ENCODE measurements at regions not wholly inside any gene's neighbourhood (a gene's known extent, or its start where the extent isn't known, plus 50 kb on each side); places are given as distances from the start of the nearest gene placed in this dataset.

DNA sequence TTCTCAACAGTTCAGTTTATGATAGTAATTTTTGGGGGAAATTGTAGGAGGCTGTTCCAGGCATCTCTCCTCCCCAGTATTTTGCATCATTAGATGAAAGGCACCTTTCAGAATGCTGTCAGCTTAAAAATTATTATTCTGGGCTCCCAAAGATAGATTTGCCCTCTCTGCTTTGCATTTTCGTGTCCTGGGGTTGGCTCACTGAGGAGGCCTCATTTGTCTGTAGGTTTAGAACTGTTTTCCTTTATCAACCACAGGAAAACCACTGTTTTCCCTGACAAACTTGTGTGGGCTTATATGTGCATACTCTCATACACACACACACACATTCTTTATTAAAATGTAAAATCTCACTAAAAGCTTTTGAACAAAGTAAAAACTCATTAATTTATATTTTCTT is 197.2 kb upstream of the VCX3A start:
- dilution Hi-C loops (cut with MboI; ENCODE audit: extremely low pct_ligation_motif_present, low sequenced_read_pairs): no loop called here
- Histone ChIP-seq H3K4me2 (ENCODE audit: control insufficient read depth, extremely low read depth, insufficient read depth, low read depth, low read length) (no peak overlapping the region), H3K36me3 (ENCODE audit: control insufficient read depth in 2 of 2, extremely low read depth in 1 of 2, insufficient read depth in 2 of 2, low read length in 2 of 2) (no peaks in the 10 kb centered on the region), H3K27ac (ENCODE audit: control insufficient read depth, insufficient read depth, low read length) (no peak overlapping the region), H2AFZ (ENCODE audit: control insufficient read depth, low read length) (no peak overlapping the region), H3K9me3 (ENCODE audit: control insufficient read depth, low read depth, low read length) (no peaks in the 10 kb centered on the region), H3K4me1 (ENCODE audit: control insufficient read depth, extremely low read depth, insufficient read depth, low read length) (no peaks in the 10 kb centered on the region), H3K9ac (ENCODE audit: control insufficient read depth, extremely low read depth, insufficient read depth, low read length) (no peak overlapping the region), H3K79me2 (ENCODE audit: control insufficient read depth, insufficient read depth, low read length) (no peaks in the 10 kb centered on the region), H3K4me3 (ENCODE audit: control insufficient read depth in 2 of 3, extremely low read depth in 1 of 3, insufficient read depth in 2 of 3, low read depth in 1 of 3, low read length in 3 of 3) (no peak overlapping the region), H3K27me3 (ENCODE audit: control insufficient read depth, extremely low read depth, insufficient read depth, low read length) (no peaks in the 10 kb centered on the region), H3K9me1 (ENCODE audit: control insufficient read depth, extremely low read depth, insufficient read depth, low read length) (no peaks in the 10 kb centered on the region), H4K20me1 (ENCODE audit: control insufficient read depth, extremely low read depth, insufficient read depth, low read length) (no peaks in the 10 kb centered on the region)
- no peak for DNase-seq (ENCODE audit: low read depth, low spot score)
- FAIRE-seq: no peak
- TF ChIP-seq EZH2 (IDR thresholded peaks at IDR 0.05; ENCODE audit: low read length): no peak
- TF ChIP-seq, protein P1, sequence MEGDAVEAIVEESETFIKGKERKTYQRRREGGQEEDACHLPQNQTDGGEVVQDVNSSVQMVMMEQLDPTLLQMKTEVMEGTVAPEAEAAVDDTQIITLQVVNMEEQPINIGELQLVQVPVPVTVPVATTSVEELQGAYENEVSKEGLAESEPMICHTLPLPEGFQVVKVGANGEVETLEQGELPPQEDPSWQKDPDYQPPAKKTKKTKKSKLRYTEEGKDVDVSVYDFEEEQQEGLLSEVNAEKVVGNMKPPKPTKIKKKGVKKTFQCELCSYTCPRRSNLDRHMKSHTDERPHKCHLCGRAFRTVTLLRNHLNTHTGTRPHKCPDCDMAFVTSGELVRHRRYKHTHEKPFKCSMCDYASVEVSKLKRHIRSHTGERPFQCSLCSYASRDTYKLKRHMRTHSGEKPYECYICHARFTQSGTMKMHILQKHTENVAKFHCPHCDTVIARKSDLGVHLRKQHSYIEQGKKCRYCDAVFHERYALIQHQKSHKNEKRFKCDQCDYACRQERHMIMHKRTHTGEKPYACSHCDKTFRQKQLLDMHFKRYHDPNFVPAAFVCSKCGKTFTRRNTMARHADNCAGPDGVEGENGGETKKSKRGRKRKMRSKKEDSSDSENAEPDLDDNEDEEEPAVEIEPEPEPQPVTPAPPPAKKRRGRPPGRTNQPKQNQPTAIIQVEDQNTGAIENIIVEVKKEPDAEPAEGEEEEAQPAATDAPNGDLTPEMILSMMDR (optimal IDR thresholded peaks at IDR 0.05 in 1 of 3, IDR thresholded peaks at IDR 0.05 in 1 of 3, conservative IDR thresholded peaks at IDR 0.05 in 1 of 3; ENCODE audit: extremely low read depth in 1 of 3, insufficient read depth in 2 of 3, low read length in 3 of 3): no peak

DNA sequence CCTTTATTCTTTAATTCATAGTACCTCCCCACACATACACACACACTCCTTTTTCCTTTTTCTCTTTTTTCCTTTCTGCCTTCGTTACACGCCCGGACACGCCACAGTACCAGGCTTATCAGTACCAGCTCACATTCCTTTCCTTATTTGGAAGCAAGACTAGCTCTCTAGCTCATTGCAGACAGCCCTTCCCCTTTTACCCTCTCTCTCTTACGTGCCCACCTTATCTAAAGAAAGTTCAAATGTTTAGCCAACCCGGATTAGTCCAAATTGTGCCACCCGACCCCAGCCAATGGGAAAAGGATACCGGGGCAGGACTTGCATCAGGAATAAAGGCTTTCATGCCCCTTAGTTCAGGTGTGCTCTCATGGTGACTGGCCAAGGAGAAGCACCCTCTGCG is 194.7 kb upstream of the VCX3A start:
- no peak overlapping the region for H2AFZ ChIP-seq (ENCODE audit: control insufficient read depth, low read length)
- H3K27me3 ChIP-seq (ENCODE audit: control insufficient read depth, extremely low read depth, insufficient read depth, low read length): no peaks in the 10 kb centered on the region
- TF ChIP-seq, protein P1 (optimal IDR thresholded peaks at IDR 0.05 in 1 of 3, IDR thresholded peaks at IDR 0.05 in 1 of 3, conservative IDR thresholded peaks at IDR 0.05 in 1 of 3; ENCODE audit: extremely low read depth in 1 of 3, insufficient read depth in 2 of 3, low read length in 3 of 3): no peak
- no peak for TF ChIP-seq EZH2 (IDR thresholded peaks at IDR 0.05; ENCODE audit: low read length)
- peak overlapping the region; percentile 19 for H3K4me2 ChIP-seq (ENCODE audit: control insufficient read depth, extremely low read depth, insufficient read depth, low read depth, low read length)
- no peaks in the 10 kb centered on the region for H3K9me3 ChIP-seq (ENCODE audit: control insufficient read depth, low read depth, low read length)
- no peaks in the 10 kb centered on the region for H4K20me1 ChIP-seq (ENCODE audit: control insufficient read depth, extremely low read depth, insufficient read depth, low read length)
- H3K79me2 ChIP-seq (ENCODE audit: control insufficient read depth, insufficient read depth, low read length): no peaks in the 10 kb centered on the region
- no peak overlapping the region for H3K4me3 ChIP-seq (ENCODE audit: control insufficient read depth in 2 of 3, extremely low read depth in 1 of 3, insufficient read depth in 2 of 3, low read depth in 1 of 3, low read length in 3 of 3)
- H3K4me1 ChIP-seq (ENCODE audit: control insufficient read depth, extremely low read depth, insufficient read depth, low read length): no peaks in the 10 kb centered on the region
- H3K9ac ChIP-seq (ENCODE audit: control insufficient read depth, extremely low read depth, insufficient read depth, low read length): no peak overlapping the region
- dilution Hi-C loops (cut with MboI; ENCODE audit: extremely low pct_ligation_motif_present, low sequenced_read_pairs): no loop called here
- no peak overlapping the region for H3K27ac ChIP-seq (ENCODE audit: control insufficient read depth, insufficient read depth, low read length)
- DNase-seq (ENCODE audit: low read depth, low spot score) (no peak), FAIRE-seq (no peak)
- H3K9me1 ChIP-seq (ENCODE audit: control insufficient read depth, extremely low read depth, insufficient read depth, low read length): no peaks in the 10 kb centered on the region
- H3K36me3 ChIP-seq (ENCODE audit: control insufficient read depth in 2 of 2, extremely low read depth in 1 of 2, insufficient read depth in 2 of 2, low read length in 2 of 2): no peaks in the 10 kb centered on the region

Data from keratinocyte (primary cell).